ENCODE measurements at regions not wholly inside any gene's neighbourhood (a gene's known extent, or its start where the extent isn't known, plus 50 kb on each side); places are given as distances from the start of the nearest gene placed in this dataset.
"Not testable (repeated sequence)": the region's sequence is repeated elsewhere in the genome, so short reads cannot be mapped to it uniquely, and the experiment has no call there.

- Histone ChIP-seq H3K36me3 (replicated peaks) (no peaks in the 10 kb centered on the region), H3K27me3 (replicated peaks) (peaks cover 2% of the 10 kb centered on the region), H3K4me3 (ENCODE audit: low read depth, low read length) (no peak overlapping the region), H3K27ac (no peak overlapping the region)
- peak; percentile 54 for DNase-seq
- no peak for TF ChIP-seq CTCF (IDR thresholded peaks at IDR 0.05; ENCODE audit: low read depth, low read length, missing control alignments)
- in situ Hi-C loops (cut with HindIII; ENCODE audit: low pct_ligation_motif_present, low sequenced_read_pairs) = no loop called here
Observed at GRCh38 chrX:74119016-74119910, 184.7 kb upstream of the ZCCHC13 start.

- H3K27me3 ChIP-seq (replicated peaks) = peaks cover 2% of the 10 kb centered on the region
- TF ChIP-seq CTCF (IDR thresholded peaks at IDR 0.05; ENCODE audit: low read depth, low read length, missing control alignments) = no peak
- H3K4me3 ChIP-seq (ENCODE audit: low read depth, low read length) = no peak overlapping the region
- no peaks in the 10 kb centered on the region for H3K36me3 ChIP-seq (replicated peaks)
- in situ Hi-C loops (cut with HindIII; ENCODE audit: low pct_ligation_motif_present, low sequenced_read_pairs) = no loop called here
- H3K27ac ChIP-seq = no peak overlapping the region
- no peak for DNase-seq
Observed at GRCh38 chrX:74117962-74118902, 185.7 kb upstream of the ZCCHC13 start.

- no peaks in the 10 kb centered on the region for H3K36me3 ChIP-seq (replicated peaks)
- no peak for TF ChIP-seq CTCF (IDR thresholded peaks at IDR 0.05; ENCODE audit: low read depth, low read length, missing control alignments)
- in situ Hi-C loops (cut with HindIII; ENCODE audit: low pct_ligation_motif_present, low sequenced_read_pairs) = no loop called here
- no peak for DNase-seq
- no peaks in the 10 kb centered on the region for H3K27me3 ChIP-seq (replicated peaks)
- H3K4me3 ChIP-seq (ENCODE audit: low read depth, low read length) = no peak overlapping the region
- no peak overlapping the region for H3K27ac ChIP-seq
Observed at GRCh38 chrX:74111245-74111644, 192.7 kb upstream of the ZCCHC13 start.

GRCh38 chrX:74107666-74108065 lies 196.3 kb upstream of the ZCCHC13 start:
- in situ Hi-C loops (cut with HindIII; ENCODE audit: low pct_ligation_motif_present, low sequenced_read_pairs) = no loop called here
- no peak for TF ChIP-seq CTCF (IDR thresholded peaks at IDR 0.05; ENCODE audit: low read depth, low read length, missing control alignments)
- Histone ChIP-seq H3K4me3 (ENCODE audit: low read depth, low read length) (no peak overlapping the region), H3K36me3 (replicated peaks) (no peaks in the 10 kb centered on the region), H3K27me3 (replicated peaks) (no peaks in the 10 kb centered on the region), H3K27ac (no peak overlapping the region)
- no peak for DNase-seq

- Histone ChIP-seq H3K36me3 (replicated peaks) (no peaks in the 10 kb centered on the region), H3K27me3 (replicated peaks) (no peaks in the 10 kb centered on the region), H3K27ac (no peak overlapping the region), H3K4me3 (ENCODE audit: low read depth, low read length) (no peak overlapping the region)
- in situ Hi-C loops (cut with HindIII; ENCODE audit: low pct_ligation_motif_present, low sequenced_read_pairs) = no loop called here
- DNase-seq = peak; percentile 37
- no peak for TF ChIP-seq CTCF (IDR thresholded peaks at IDR 0.05; ENCODE audit: low read depth, low read length, missing control alignments)
Observed at GRCh38 chrX:74104356-74105015, 199.5 kb upstream of the ZCCHC13 start.

- H3K36me3 ChIP-seq (replicated peaks); DNase-seq; H3K4me3 ChIP-seq (ENCODE audit: low read depth, low read length); H3K27ac ChIP-seq; in situ Hi-C loops (cut with HindIII; ENCODE audit: low pct_ligation_motif_present, low sequenced_read_pairs); H3K27me3 ChIP-seq (replicated peaks): not testable (repeated sequence)
Observed at GRCh38 chrX:74098407-74098806, 205.6 kb upstream of the ZCCHC13 start.

Data from brain microvascular endothelial cell (primary cell).